Transverse colon (tissue), 4 donors: ENCODE measurements at regions not wholly inside any gene's neighbourhood (a gene's known extent, or its start where the extent isn't known, plus 50 kb on each side); places are given as distances from the start of the nearest gene placed in this dataset.

Experiments
- DNase-seq: peaks from one replicate; pipeline ENCODE4 v3.0.0-alpha.2; 2019
- H3K27ac ChIP-seq, 4 donors: fragments of 200-600 bp; sonication (generic); 2 replicates each; pipeline ENCODE4 v1.5.1; 2016 to 2018; ENCODE audit warnings: inconsistent platforms in 4 of 4
- H3K27me3 ChIP-seq: fragments of 200-600 bp; sonication (generic); 2 replicates; pipeline ENCODE4 v1.5.1; 2017; ENCODE audit warnings: inconsistent platforms
- H3K36me3 ChIP-seq, 4 donors: fragments of 200-600 bp; sonication (generic); 2 replicates each; pipeline ENCODE4 v1.5.1; 2017 to 2019; ENCODE audit warnings: inconsistent platforms in 4 of 4
- H3K4me1 ChIP-seq, 4 donors: fragments of 200-600 bp; sonication (generic); 2 replicates each; pipeline ENCODE4 v1.5.1; 2017 to 2020; ENCODE audit warnings: inconsistent platforms in 4 of 4
- H3K4me3 ChIP-seq, 4 donors: fragments of 200-600 bp; sonication (generic); 1 replicate in 1 of 4; 2 replicates in 3 of 4; pipeline versions ENCODE4 v1.5.1 to v1.6.1; 2017 to 2019; ENCODE audit warnings: inconsistent platforms in 4 of 4
- H3K9me3 ChIP-seq, 2 donors: fragments of 200-600 bp; sonication (generic); 2 replicates each; pipeline ENCODE4 v1.5.1; 2017 to 2019; ENCODE audit warnings: inconsistent platforms in 2 of 2
- EP300 ChIP-seq: sonication (generic); formaldehyde crosslinking; IDR thresholded peaks from one replicate; pipeline ENCODE4 v1.6.1; 2017; ENCODE audit warnings: antibody characterized with exemption, low read depth
- POLR2A ChIP-seq: fragments of 450-650 bp; IDR thresholded peaks from one replicate; pipeline ENCODE4 v1.6.1; 2016; ENCODE audit warnings: antibody characterized with exemption, mild to moderate bottlenecking, moderate library complexity
- POLR2AphosphoS5 ChIP-seq, 3 donors: sonication (generic); formaldehyde crosslinking; IDR thresholded peaks; one replicate each; pipeline ENCODE4 v1.6.1; 2016; ENCODE audit warnings: antibody characterized with exemption in 3 of 3
- WGBS, 2 donors: methylation state at CpG; one replicate each; pipeline ENCODE4 v1.1.5; 2018; ENCODE audit warnings: low coverage in 1 of 2; 5-methylcytosine and 5-hydroxymethylcytosine counted together
- in situ Hi-C, 4 donors: fragments of 200-750 bp; cut with MboI; loops; one replicate each; pipeline versions ENCODE4 v1.15.0 to v1.15.1; 2017; ENCODE audit warnings: low sequenced_read_pairs in 3 of 4, low pct_ligation_motif_present in 1 of 4, low pct_unique_long_range_greater_than_20kb in 1 of 4
- intact Hi-C: fragments of 100-400 bp; cut with DNase I; formaldehyde crosslinking; loops from one replicate; pipeline ENCODE4 v1.15.1; 2023; ENCODE audit warnings: low total_unique reads
- TF ChIP-seq, protein P1 (sequence below), 5 experiments: fragments of 200-600 bp in 3 of 5; fragments of 450-650 bp in 2 of 5; sonication (generic) in 3 of 5; IDR thresholded peaks; 1 replicate in 2 of 5; 2 replicates in 3 of 5; pipeline ENCODE4 v1.5.1; 2016 to 2017; ENCODE audit warnings: antibody characterized with exemption in 5 of 5, inconsistent platforms in 3 of 5, mild to moderate bottlenecking in 2 of 5, moderate library complexity in 1 of 5

DNA sequence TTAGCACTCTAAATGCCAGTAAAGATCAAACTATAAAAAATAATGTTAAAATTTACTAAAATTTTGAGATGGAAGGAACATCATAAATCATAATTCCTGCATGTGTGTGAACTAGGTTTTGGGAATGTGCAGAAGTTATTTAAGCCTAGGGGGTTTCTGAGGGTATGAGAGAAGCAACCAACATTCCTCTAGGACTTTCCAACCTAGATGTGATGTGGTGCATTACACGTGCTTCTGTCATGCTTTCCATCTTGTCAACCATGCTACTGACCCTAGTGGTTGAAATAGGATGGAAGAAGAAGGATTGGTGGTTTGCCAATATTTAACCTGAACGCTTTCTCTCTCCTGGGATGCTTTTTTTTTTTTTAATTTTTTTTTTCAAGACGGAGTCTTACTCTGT is 209.3 kb downstream of the AEBP2 start:
- 69 to 89% methylated on average over 3 of the region's 3 CpGs for WGBS, 2 donors
- Histone ChIP-seq H3K4me1 (peaks cover 0 to 5% (median 0%) of the 10 kb centered on the region in 4 donors), H3K9me3 (no peaks in the 10 kb centered on the region), H3K27me3 (no peaks in the 10 kb centered on the region), H3K36me3 (no peaks in the 10 kb centered on the region), H3K4me3 (no peak overlapping the region), H3K27ac (no peak overlapping the region)
- intact Hi-C loops (no loop called here), in situ Hi-C loops (no loop called here)
- no peak for DNase-seq
- TF ChIP-seq POLR2A (no peak), EP300 (no peak), POLR2AphosphoS5 (IDR thresholded peaks at IDR 0.05) (no peak)
- TF ChIP-seq, protein P1, sequence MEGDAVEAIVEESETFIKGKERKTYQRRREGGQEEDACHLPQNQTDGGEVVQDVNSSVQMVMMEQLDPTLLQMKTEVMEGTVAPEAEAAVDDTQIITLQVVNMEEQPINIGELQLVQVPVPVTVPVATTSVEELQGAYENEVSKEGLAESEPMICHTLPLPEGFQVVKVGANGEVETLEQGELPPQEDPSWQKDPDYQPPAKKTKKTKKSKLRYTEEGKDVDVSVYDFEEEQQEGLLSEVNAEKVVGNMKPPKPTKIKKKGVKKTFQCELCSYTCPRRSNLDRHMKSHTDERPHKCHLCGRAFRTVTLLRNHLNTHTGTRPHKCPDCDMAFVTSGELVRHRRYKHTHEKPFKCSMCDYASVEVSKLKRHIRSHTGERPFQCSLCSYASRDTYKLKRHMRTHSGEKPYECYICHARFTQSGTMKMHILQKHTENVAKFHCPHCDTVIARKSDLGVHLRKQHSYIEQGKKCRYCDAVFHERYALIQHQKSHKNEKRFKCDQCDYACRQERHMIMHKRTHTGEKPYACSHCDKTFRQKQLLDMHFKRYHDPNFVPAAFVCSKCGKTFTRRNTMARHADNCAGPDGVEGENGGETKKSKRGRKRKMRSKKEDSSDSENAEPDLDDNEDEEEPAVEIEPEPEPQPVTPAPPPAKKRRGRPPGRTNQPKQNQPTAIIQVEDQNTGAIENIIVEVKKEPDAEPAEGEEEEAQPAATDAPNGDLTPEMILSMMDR (IDR thresholded peaks at IDR 0.05), result no peak

DNA sequence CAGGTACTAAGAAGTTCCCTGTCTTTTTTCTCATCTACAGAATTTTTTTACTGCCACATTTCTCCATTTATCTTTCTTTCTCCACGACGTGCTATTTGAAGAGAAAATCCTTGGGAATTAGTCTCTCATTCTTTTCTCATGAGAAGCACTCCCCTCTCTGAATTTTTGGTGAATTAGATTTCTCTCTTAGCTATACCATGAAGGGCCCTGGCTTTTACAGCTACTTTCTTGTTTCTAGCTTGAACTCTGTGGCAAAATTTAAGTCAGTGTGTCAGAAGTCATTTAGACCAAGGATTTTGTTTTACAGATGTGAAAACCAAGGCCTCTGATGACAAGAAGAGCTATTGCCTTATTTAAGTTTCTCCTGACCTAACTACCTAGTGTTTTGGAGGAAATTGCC is 213.1 kb downstream of the AEBP2 start:
- 25 to 54% methylated on average over 2 of the region's 2 CpGs for WGBS, 2 donors
- DNase-seq, result no peak
- in situ Hi-C loops (no loop called here), intact Hi-C loops (no loop called here)
- Histone ChIP-seq H3K9me3 (no peaks in the 10 kb centered on the region), H3K36me3 (no peaks in the 10 kb centered on the region), H3K4me3 (no peak overlapping the region), H3K27ac (peak overlapping the region in 1 of 4 donors; percentile 1), H3K4me1 (peaks cover 0 to 5% (median 0%) of the 10 kb centered on the region in 4 donors), H3K27me3 (no peaks in the 10 kb centered on the region)
- TF ChIP-seq POLR2AphosphoS5 (IDR thresholded peaks at IDR 0.05) (no peak), EP300 (no peak), POLR2A (no peak)
- TF ChIP-seq, protein P1 (IDR thresholded peaks at IDR 0.05), result no peak

DNA sequence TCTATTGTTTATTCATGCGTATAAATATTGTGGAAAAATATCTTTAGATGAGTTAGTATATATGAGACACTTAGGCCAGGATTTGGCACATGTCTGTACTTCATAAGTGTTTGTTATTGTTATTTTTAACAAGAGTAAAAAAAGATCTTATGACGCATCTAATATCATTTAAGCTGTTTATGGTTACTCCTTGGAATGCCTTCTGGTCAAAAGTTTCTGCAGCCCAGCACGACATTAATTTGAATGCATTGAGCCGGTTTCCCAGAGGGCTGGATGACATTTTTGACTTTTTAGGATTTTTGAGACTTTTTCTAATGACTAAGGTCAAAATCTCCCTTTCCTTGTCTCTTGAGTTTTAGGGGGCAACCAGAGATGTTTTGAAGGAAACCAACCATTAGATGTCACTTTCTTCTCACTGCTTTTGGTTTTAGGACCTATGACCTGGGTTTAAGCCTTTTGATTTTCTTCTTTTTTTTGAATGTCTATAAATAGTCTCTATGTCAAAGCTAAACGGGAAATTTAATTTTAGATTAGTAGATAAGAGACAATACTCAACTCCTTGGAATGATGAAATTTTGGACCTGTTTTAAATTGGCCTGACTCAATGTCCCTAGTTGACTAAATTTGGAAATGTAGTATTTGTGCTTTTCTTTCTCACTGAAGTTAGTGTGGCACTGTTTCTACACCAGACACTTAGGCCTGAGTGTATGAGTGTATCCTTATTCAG is 215.5 kb downstream of the AEBP2 start:
- WGBS, 2 donors, result 55 to 56% methylated on average over 5 of the region's 5 CpGs
- in situ Hi-C loops (no loop called here), intact Hi-C loops (no loop called here)
- no peaks in the 10 kb centered on the region for H3K36me3 ChIP-seq
- peak overlapping the region; percentile 13 to 41 (median 16) for H3K27ac ChIP-seq
- TF ChIP-seq, protein P1 (IDR thresholded peaks at IDR 0.05), result no peak
- TF ChIP-seq EP300 (no peak), POLR2A (no peak), POLR2AphosphoS5 (IDR thresholded peaks at IDR 0.05) (no peak)
- no peaks in the 10 kb centered on the region for H3K9me3 ChIP-seq
- H3K4me1 ChIP-seq, result no peaks in the 10 kb centered on the region
- no peak for DNase-seq
- H3K4me3 ChIP-seq, result no peak overlapping the region
- no peaks in the 10 kb centered on the region for H3K27me3 ChIP-seq

DNA sequence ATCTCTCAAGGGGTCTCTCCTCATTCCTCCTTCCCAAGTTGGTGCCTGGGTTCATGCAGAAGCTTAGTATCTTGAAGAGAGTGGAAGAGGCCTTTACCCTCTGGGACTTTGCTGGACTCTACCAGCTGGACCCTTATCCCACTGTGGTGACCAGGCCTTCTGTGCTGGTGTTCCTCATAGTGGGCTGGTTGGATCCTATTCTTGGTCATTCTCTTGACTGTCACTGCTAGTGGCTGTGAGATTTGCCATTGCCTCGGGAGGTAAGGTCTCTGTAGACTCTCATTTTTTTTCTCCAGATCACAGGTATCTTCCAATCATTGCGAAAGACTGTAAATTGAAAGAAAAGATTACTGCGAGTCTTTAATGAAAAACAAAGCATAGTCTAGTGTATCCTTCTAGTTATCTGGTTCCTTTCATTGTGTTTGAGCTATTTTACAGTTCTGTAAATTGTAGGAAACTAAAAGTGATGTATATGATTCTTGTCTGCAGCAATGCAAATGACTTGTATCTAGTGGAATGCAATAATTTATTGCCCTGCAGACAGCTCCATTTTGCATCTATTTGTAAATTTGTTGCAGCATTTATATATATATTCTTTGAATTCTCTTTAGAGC is 217.9 kb downstream of the AEBP2 start:
- TF ChIP-seq, protein P1 (IDR thresholded peaks at IDR 0.05), result no peak
- TF ChIP-seq POLR2A, result no peak
- no peak for TF ChIP-seq POLR2AphosphoS5 (IDR thresholded peaks at IDR 0.05)
- no peak for TF ChIP-seq EP300
- H3K36me3 ChIP-seq, result no peaks in the 10 kb centered on the region
- no peak overlapping the region for H3K27ac ChIP-seq
- 78 to 90% methylated on average over 3 of the region's 3 CpGs for WGBS, 2 donors
- H3K27me3 ChIP-seq, result no peaks in the 10 kb centered on the region
- intact Hi-C loops, result no loop called here
- H3K9me3 ChIP-seq, result no peaks in the 10 kb centered on the region
- in situ Hi-C loops, result no loop called here
- H3K4me3 ChIP-seq, result no peak overlapping the region
- no peaks in the 10 kb centered on the region for H3K4me1 ChIP-seq
- DNase-seq, result no peak
